HG02678 (cell line): ENCODE measurements at regions not wholly inside any gene's neighbourhood (a gene's known extent, or its start where the extent isn't known, plus 50 kb on each side); places are given as distances from the start of the nearest gene placed in this dataset.

Source experiments
- ATAC-seq: cut with Tn5 transposase; IDR thresholded peaks from one replicate; pipeline ENCODE4 v1.9.1; 2021; ENCODE audit warnings: mild to moderate bottlenecking, moderate library complexity; ENCODE audit not compliant: unreplicated experiment

DNA sequence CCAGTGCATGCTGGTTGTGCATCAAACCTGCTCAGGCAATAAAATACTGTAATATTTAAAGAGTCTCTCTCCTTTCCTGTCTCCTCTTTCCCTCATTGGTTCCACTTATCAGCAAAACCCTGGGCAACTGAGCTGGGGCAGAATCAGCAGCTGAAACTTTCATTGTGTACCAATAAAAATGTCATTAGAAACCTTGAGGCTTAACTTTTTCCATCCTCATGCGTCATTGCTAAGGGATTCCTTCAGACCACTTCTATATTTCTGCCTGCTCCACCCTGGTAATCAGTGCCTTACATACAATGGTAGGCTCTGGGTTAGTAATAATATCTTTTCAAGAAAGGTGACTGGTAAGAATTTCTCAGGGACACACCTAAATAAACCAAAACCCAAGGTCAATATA lies 880.3 kb downstream of the RPA4 start:
- ATAC-seq = no peak

DNA sequence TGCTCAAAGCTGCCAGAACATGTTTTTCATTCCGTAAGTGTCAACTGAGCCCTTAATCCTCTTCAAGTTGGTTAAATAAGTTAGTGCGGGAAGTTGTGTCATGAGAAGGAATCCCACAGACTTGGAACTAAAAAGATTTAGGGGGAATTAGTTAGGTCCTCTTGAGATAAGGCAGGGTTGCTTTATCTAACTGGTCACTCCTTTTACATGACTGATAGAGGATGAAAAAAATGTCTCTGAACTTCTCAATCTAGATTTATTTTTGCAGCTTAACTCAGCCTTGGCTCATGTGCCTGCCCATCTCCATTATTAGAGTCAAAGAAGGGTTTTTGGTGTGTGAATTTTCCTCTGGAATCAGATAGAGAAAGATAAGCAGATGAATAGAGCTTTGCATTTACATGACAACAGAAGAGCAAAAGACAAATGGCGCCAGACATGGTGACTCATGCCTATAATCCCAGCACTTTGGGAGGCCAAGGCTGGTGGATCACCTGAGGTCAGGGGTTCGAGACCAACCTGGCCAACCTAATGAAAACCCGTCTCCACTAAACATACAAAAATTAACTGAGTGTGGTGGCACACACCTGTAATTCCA lies 882.9 kb downstream of the RPA4 start:
- no peak for ATAC-seq

DNA sequence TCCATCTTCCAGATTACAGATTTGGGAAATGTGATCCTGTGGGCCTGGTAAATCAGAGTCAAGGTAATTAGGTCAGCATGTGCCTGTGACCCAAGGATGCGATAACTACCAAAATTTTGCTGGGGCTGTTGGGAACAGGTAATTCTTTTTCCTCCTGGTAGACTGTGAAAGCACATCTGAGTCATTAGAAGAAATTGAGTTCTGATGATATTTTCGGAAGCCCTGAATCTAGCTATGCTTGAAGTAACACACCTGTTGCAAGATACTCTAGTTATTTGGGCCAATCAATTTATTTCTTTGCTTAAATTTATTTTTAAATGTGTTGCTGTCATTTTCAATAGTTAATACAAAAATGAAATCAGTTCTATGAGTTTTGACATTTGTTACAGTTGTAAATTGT lies 903.6 kb downstream of the RPA4 start:
- no peak for ATAC-seq

DNA sequence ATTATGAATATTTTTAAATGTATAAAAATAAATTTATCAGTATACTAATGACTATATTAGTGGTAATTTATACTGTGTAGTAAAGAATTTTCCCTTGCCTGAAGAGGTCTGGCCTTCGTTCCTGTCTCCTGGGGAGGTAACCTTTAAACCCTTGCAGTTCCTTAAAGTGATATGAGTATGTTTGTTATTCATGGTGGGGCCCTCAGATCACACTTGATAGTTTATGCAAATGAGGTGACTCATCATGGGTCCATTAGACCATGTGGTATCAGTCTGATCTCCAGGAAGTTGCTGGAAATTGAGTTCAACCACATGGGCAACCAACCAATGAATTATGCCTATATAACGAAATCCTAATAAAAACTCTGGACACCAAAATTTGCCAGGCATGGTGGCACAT lies 904.1 kb downstream of the RPA4 start:
- ATAC-seq = no peak

DNA sequence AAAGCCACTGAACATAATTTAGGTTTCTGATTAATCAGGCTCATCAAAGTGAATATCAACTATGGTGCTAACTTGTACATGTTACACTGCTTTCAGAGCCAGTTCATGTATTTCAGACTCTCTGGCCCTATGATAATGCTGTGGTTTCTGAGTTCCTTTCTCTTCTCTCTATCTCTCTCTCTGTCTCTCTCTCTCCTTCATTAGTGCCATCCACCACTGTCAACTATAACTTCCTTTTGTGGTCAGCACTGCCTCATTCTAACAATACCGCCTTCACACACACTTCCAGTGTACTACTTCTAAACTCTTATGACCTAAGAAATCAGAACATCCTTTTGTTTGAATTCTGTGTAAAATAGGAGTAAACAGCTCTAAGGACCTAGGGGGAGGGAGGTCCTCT lies 907.1 kb downstream of the RPA4 start:
- no peak for ATAC-seq

DNA sequence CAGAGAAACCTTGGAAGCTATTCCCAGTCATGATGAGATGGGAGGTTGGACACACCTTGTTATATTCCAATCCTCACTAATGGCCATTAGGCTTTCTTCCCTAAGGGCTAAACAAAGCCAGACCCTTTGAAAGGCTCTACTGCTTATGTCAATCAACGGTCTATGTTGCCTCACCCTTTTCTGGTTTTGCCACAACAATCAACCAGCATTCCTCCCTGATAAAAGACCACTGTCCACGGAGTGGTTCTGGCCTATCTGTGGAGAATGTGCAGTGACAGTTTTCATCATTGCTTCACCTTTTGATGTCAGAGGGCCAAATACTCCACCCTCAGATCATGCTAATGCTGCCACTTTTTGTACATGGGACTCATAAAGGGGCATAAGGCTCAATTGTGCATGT lies 913.4 kb downstream of the RPA4 start:
- ATAC-seq = no peak

DNA sequence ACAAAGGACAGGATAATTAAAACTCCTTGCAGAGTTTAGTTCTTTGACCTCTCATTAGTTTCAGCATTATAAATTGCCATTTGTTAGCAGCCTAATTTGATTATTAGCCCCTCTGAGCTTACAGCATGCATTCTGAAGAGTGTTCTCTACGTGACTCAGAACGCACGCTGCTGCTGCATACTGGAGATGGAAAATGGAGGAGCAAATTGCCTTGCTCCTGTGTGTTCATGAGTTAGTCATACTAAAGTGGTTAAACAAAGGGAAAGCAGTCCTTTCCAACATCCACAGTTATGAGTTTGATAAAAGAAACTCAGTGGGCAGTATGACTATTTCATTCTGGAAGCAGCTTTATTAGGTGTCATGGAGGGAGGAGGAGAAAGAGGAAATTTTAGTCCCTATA lies 922.5 kb downstream of the RPA4 start:
- ATAC-seq = no peak

DNA sequence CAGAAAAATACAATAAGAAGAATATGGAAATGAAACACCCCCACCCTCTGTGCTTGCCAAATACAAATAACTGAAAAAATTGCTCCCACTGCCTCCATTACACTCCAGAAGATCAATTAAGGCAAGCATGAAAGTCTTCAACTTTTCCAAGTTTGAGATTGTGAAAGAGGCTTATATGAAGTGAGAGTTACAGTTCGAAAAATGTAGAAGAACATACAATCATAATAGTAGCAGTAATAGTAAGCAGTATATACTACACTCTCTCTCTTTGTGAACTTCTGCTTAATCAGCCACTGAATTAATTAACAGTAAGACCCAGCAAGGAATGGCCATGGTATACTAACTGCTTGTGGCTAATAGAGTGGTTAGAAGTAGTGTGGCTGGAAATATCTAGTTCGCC lies 923.2 kb downstream of the RPA4 start:
- no peak for ATAC-seq

DNA sequence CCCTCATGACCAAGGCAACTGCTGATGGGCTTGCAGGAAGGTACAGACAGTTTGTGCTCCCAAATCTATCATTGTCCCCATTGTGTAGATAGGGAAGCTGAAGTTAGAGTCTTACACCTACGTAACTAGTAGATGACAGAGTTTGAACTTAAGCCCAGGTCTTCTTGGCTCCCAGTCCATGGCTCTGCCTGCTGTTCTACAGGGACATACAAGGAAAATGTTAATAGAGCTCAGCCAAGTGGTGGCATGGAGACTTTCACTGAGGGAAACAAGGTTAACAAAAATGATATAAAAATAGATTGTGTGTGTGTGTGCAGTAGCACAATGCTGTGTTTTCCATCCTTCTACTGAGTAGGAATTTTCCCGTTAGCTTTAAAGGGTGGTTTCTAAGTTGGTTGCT lies 936.5 kb downstream of the RPA4 start:
- no peak for ATAC-seq

DNA sequence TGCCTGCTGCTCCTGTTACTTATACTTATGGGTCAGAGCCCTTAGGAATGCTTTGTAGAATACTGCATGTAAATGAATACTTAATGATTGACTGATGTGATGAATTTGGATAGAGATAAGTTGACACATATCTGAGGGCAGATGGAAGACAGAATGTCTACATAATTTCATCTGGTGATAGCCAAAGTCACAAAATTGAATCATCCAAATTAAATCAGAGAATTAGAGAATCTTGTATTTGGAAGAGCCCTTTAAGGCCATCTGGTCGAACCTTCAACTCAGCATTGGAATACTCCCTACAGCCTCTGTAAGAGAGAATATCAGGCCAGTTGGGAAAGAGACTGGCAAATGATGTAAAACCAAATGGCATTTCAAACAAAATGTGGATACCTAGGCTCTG lies 944.8 kb downstream of the RPA4 start:
- ATAC-seq = no peak

DNA sequence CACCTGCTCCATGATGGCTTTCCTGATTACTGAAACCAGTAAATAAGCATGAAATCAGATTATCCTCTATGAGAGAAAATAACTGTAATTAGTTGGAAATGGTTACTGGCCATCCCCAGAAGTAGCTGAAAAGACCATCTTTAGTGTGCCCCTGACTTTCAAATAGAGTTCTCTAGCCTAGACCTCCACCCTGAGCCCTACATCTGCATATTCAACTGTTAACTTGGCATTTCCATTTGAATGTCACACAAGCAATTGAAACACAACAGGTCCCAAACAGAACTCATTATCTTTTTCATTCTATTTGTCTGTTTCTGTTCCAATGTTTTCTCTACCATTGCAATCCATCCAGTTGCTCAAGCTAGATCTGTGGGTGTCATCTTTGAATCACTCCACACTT lies 952.3 kb downstream of the RPA4 start:
- ATAC-seq = no peak

DNA sequence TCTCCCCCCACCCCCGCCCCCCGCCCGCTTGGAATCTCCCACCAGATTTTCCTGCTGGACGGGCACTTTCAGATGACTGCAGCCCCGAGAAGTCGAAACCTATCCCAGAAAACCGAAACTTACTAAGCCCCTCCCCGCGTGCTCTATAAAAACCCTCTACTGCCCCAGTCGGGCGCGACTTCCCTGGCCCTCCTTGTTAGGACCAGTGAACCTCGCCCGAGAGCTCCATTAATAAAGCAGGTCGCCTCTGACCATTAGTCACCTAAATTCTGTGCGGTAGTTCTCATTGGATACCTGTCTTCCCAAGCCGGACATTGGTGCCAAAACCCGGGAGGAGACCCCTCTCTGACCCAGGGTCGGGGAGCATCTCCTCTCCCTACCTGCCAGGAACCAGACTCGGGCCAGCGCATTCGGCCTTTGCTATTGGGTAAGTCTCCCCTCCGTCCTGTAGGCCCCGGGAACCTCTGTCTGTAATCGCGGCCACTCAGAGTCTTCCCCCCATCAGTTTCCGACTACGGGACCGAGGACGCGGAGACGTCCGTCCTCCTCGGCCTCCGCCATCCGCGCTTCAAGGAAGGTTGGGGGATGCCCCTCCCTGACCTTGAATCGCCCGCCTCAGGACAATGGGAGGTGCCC lies 958.0 kb downstream of the RPA4 start:
- no peak for ATAC-seq

DNA sequence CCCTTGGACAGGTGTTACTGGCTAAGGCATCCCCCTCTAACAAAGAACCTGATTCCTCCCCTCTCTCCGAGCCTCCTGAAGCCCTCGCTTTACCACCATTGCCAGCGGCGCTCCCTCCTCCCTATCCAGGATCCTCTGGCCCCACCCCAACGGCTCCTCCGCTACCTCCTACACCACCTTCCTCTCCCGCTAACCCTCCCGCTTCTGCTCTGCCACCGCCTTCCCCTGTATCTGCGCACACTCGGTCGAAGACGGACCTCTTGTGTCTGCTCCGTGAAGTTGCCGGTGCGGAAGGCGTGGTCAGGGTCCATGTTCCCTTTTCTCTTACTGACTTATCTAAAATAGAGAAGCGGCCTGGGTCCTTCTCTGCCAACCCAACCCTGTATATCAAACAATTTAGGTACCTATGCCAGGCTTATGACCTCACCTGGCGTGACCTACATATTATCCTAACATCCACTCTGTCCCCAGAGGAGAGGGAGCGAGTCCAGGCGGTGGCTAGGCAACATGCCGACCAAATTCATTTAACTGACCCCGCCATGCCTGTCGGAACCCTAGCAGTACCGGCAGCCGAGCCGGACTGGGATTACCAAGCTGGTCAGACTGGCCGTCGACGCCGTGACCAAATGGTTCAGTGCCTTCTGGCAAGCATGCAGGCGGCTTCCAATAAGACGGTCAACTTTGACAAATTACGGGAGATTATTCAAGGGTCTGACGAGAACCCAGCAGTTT lies 958.9 kb downstream of the RPA4 start:
- no peak for ATAC-seq

DNA sequence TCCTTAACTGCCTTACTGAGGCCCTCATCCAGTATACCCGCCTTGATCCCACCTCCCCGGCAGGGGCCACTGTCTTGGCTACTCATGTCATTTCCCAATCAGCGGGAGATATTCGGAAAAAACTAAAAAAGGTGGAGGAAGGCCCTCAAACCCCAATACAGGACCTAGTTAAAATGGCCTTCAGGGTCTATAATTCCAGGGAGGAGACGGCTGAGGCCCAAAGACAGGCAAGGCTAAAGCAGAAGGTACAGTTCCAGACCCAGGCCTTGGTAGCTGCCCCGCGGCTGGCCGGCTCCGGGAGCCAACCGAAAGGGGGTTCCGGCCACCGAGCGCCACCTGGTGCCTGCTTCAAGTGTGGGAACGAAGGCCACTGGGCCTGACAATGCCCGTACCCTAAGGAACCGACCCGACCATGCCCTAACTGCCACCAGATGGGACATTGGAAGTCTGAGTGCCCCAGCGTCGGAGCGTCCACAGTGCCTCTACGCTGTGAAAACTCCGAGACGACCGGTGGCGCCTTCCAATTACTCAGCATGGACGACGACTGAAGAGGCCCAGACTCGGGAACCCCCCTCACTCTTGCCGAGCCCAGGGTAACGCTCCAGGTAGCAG lies 959.6 kb downstream of the RPA4 start:
- no peak for ATAC-seq

DNA sequence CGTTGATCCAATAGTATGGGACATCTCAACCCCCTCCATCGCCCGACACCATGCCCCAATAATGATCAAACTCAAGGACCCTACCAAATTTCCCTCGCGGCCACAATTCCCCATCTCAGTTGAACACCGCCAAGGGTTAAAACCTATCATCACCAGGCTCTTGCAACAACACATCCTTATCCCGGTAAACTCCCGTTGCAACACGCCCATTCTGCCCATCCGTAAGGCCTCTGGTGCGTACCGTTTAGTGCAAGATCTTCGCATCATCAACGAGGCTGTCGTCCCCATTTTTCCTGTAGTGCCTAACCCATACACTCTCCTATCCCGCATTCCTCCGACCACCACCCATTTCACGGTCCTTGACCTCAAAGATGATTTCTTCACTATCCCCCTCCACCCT lies 960.5 kb downstream of the RPA4 start:
- ATAC-seq = no peak

DNA sequence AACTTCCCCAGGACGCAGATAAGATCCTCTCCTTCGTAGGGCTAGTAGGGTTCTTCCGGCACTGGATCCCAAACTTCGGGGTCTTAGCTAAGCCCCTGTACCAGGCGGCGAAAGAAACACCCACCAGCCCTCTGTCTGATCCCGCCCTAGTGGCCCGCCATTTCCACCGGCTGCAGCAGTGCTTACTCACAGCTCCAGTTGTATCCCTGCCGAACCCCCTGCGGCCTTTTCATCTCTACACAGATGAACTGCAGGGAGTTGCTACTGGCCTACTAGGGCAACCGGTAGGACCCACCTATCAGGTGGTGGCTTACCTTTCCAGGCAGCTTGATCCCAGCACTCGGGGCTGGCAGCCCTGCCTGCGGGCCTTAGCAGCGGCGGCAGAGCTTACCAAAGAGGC lies 961.2 kb downstream of the RPA4 start:
- ATAC-seq = no peak

DNA sequence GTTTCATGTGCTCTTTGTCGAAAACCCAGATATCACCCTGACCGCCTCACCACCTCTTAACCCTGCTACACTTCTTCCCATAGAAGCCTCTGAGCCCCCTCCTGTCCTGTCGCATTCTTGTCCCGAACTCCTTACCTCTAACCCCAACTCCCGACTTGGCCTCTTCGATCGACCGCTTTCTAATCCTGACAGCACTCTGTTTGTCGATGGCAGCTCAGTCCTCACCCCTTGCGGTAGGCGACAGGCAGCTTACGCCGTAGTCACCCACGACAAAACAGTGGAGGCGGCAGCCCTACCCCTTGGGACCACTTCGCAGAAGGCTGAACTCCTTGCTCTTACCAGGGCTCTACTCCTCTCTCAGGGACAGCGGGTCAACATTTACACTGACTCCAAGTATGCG lies 961.7 kb downstream of the RPA4 start:
- ATAC-seq = no peak

DNA sequence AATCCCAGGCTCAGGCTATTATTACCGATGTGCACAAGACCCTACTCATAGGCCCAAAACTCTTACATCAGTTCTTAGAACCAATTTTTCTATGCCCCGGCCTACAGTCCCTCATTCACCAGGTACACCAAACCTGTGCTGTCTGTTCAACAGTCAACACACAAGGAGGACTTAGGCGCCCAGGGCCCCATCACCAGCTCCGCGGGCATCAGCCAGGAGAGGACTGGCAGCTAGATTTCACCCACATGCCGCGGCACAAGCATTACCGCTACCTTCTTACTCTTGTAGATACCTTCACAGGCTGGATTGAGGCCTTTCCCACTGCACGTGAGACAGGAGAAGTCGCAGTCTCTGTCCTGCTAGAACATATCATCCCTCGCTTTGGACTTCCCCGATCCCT lies 962.5 kb downstream of the RPA4 start:
- ATAC-seq = no peak

DNA sequence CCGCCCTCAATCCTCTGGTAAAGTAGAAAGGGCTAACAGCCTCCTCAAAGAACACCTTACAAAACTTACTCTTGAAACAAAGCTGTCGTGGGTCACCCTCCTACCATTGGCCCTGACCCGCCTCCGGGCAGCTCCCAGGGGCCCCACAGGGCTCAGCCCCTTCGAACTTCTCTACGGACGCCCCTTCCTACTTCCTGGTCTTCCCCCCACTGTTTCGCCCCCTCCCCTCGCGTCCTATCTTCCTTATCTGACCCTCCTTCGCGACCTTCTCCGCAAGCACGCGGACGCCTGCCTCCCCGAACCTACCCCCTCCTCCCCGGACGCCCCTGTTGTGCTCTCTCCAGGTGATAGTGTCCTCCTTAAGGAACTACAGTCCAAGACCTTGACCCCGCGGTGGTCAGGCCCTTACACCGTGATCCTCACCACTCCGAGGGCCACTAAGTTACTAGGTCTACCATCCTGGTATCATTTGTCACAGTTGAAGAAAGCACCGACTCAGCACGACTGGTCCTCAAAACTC lies 963.1 kb downstream of the RPA4 start:
- no peak for ATAC-seq

DNA sequence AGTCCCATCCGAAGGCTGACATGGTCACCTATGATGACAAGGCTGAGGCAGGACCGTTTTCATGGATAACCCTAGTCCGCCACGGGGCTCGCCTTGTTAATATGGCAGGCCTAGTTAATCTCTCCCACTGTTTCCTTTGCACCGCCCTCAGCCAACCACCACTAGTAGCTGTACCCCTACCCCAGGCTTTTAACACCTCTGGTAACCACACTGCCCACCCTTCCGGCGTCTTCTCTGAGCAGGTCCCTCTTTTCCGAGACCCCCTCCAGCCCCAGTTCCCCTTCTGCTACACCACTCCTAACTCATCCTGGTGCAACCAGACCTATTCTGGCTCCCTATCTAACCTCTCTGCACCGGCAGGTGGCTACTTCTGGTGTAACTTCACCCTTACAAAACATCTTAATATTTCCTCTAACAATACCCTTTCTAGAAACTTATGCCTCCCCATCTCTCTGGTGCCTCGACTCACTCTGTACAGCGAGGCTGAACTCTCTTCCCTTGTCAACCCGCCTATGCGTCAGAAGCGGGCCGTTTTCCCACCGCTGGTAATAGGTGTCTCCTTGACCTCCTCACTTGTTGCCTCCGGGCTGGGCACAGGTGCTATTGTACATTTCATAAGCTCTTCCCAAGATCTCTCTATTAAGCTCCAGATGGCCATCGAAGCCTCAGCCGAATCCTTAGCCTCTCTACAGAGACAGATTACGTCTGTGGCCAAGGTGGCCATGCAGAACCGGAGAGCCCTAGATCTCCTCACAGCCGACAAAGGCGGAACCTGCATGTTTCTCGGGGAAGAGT lies 964.4 kb downstream of the RPA4 start:
- ATAC-seq = no peak

DNA sequence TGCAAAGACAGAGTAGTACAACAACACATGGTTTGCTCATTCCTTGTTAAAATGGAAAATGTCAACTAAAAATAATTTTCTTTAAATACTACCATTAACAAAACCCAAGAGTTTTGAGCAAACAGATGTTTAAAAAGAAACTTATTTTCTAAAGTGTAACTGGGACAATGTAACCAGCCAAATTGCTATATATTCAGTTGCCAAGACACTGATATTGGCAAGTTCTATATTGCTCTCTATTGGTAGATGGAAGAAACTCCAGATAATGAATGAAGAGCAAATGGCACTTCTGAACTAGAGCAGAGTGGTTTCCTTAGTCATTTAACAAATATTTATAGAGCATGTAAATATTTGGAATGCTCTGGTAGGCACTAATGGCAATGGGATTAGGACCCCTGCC lies 966.2 kb downstream of the RPA4 start:
- no peak for ATAC-seq
